C4-2B (cell line): ENCODE measurements at regions not wholly inside any gene's neighbourhood (a gene's known extent, or its start where the extent isn't known, plus 50 kb on each side); places are given as distances from the start of the nearest gene placed in this dataset.

Experiments
- CTCF ChIP-seq: fragments of 450-650 bp; conservative IDR thresholded peaks from 2 replicates; pipeline ENCODE4 v1.5.1; 2017; ENCODE audit warnings: mild to moderate bottlenecking
- ZFX ChIP-seq: fragments of 450-650 bp; IDR thresholded peaks from 2 replicates; pipeline ENCODE4 v1.6.1; 2017

GRCh38 chr4:19793831-19794230 is 457.9 kb upstream of the SLIT2 start:
- TF ChIP-seq CTCF (no peak), ZFX (no peak)
